ENCODE measurements at regions not wholly inside any gene's neighbourhood (a gene's known extent, or its start where the extent isn't known, plus 50 kb on each side); places are given as distances from the start of the nearest gene placed in this dataset.

DNA sequence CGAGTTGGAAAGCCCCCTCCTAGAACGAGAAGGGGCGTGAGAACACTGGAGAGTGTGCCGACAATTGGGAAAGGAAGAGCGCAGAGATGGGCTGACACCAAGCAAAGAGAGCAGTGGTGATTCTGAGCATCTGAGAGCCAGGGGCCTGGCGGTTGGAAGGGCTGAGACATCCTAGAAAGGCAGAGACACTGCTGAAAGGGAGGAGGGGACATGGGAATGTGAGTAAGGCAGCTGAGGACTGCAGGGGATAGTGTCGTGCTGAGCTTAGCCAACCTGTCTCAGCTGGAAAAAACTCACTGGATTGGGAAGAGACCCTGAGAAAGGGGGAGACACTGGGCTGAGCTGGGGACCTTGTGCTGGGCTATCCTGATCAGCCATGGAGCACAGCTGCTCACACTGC lies 58.1 kb upstream of the SLC6A6 start:
- H3K36me3 Mint-ChIP-seq, result no peaks in the 10 kb centered on the region
- H3K27ac Mint-ChIP-seq, result peak overlapping the region in 1 of 8 donors; percentile 24
- POLR2A ChIA-PET, result no interaction called here
- H3K4me3 ChIP-seq (ENCODE audit: low read length), result no peak overlapping the region
- H3K27me3 Mint-ChIP-seq, result peaks cover 0 to 11% of the 10 kb centered on the region in 2 donors
- no peaks in the 10 kb centered on the region for H3K9me3 Mint-ChIP-seq
- H3K36me3 ChIP-seq (ENCODE audit: insufficient read depth, low read length), result no peaks in the 10 kb centered on the region
- CTCF ChIA-PET, result no interaction called here
- no peak overlapping the region for H3K4me3 Mint-ChIP-seq
- no peaks in the 10 kb centered on the region for H3K9me3 ChIP-seq (ENCODE audit: low read length)
- no peaks in the 10 kb centered on the region for H3K4me1 Mint-ChIP-seq
- no peaks in the 10 kb centered on the region for H3K4me1 ChIP-seq (ENCODE audit: insufficient read depth, low read length)
- no peak overlapping the region for H3K27ac ChIP-seq (ENCODE audit: low read depth, low read length)
- no peak for DNase-seq
- H3K27me3 ChIP-seq (ENCODE audit: insufficient read depth, low read length, poor library complexity, severe bottlenecking), result no peaks in the 10 kb centered on the region

DNA sequence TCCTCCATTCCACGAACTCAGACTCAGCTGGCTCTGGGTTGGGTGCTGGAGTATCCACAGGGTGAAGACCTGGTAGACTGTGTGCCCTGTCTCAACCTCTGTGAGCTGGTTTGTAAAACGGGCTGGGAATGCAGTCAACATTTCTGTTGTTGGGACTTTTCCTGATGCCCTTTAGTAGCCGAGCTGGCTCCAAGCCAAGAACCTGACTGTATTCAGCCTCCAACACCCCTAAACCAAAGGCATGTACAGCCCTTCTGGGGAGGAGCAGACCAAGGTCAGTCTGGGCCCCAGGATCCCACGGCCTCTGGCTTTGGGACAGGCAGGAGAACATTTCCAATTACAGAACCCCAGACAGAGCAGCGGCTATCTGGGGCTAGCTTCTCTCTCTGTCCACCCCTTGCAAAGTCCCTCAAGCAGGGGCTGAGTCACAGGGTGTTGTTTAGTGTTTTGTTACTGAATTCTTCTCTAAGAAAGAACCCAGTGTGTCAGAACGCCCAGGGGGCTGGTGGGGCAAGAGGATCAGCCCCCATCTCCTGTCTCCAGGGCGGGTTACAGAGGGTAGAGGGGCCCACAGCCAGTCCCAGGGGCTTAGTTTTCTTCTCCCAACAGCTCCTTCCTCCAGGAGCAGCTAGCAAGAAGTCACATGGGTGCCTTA lies 56.8 kb upstream of the SLC6A6 start:
- Mint-ChIP-seq H3K9me3 (no peaks in the 10 kb centered on the region), H3K4me1 (no peaks in the 10 kb centered on the region), H3K4me3 (no peak overlapping the region), H3K27me3 (peaks cover 0 to 11% of the 10 kb centered on the region in 2 donors), H3K27ac (no peak overlapping the region), H3K36me3 (no peaks in the 10 kb centered on the region)
- no peaks in the 10 kb centered on the region for H3K4me1 ChIP-seq (ENCODE audit: insufficient read depth, low read length)
- no peak overlapping the region for H3K4me3 ChIP-seq (ENCODE audit: low read length)
- ChIA-PET POLR2A (no interaction called here), CTCF (no interaction called here)
- no peaks in the 10 kb centered on the region for H3K36me3 ChIP-seq (ENCODE audit: insufficient read depth, low read length)
- H3K27ac ChIP-seq (ENCODE audit: low read depth, low read length), result no peak overlapping the region
- H3K9me3 ChIP-seq (ENCODE audit: low read length), result no peaks in the 10 kb centered on the region
- no peak for DNase-seq
- H3K27me3 ChIP-seq (ENCODE audit: insufficient read depth, low read length, poor library complexity, severe bottlenecking), result no peaks in the 10 kb centered on the region

DNA sequence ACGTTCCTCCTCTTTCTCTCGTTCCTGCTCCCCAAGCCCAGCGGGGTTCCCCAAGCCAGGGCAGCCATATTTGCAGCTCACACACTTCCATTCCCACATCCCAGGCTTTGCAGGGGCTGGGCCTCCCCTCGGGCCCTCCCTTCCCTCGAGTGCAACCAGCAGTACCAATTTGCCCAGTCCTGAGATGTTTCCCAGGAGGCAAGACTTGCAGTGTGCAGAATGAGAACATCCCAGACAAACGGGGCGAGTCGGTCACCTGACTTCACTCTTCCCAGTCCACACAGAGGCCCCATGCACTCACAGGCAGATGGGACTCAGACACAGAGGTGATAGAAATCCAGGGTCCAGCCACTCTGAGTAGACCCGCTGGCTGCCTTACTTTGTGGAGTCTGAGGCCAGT lies 56.2 kb upstream of the SLC6A6 start:
- H3K36me3 Mint-ChIP-seq, result no peaks in the 10 kb centered on the region
- POLR2A ChIA-PET, result no interaction called here
- CTCF ChIA-PET, result no interaction called here
- no peak overlapping the region for H3K27ac Mint-ChIP-seq
- H3K27me3 ChIP-seq (ENCODE audit: insufficient read depth, low read length, poor library complexity, severe bottlenecking), result no peaks in the 10 kb centered on the region
- no peaks in the 10 kb centered on the region for H3K9me3 Mint-ChIP-seq
- no peak overlapping the region for H3K4me3 Mint-ChIP-seq
- no peak for DNase-seq
- H3K36me3 ChIP-seq (ENCODE audit: insufficient read depth, low read length), result no peaks in the 10 kb centered on the region
- H3K27me3 Mint-ChIP-seq, result peaks cover 0 to 11% of the 10 kb centered on the region in 2 donors
- no peaks in the 10 kb centered on the region for H3K4me1 Mint-ChIP-seq
- no peak overlapping the region for H3K27ac ChIP-seq (ENCODE audit: low read depth, low read length)
- H3K4me1 ChIP-seq (ENCODE audit: insufficient read depth, low read length), result no peaks in the 10 kb centered on the region
- no peaks in the 10 kb centered on the region for H3K9me3 ChIP-seq (ENCODE audit: low read length)
- no peak overlapping the region for H3K4me3 ChIP-seq (ENCODE audit: low read length)

DNA sequence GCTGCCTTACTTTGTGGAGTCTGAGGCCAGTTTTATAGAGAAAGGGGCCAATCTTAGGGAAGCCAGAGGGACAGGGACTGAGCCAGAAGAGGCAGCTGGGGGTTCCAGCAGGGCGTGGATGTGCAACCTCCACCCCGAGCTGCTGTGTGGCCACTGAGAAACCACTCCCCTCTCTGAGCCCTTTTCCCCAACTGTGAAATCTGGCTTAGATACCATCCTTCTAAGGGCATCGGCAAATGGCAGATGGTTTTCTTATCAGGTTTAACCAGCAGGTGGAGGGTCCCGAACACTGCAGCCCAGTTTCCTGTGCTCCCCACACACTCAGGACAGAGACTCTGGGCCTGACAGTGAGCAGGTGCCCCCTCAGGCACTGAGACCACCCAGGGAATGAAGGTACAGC lies 55.8 kb upstream of the SLC6A6 start:
- no peaks in the 10 kb centered on the region for H3K4me1 Mint-ChIP-seq
- peaks cover 0 to 15% of the 10 kb centered on the region in 2 donors for H3K27me3 Mint-ChIP-seq
- no peaks in the 10 kb centered on the region for H3K9me3 ChIP-seq (ENCODE audit: low read length)
- no peak overlapping the region for H3K27ac ChIP-seq (ENCODE audit: low read depth, low read length)
- no peaks in the 10 kb centered on the region for H3K9me3 Mint-ChIP-seq
- no peak overlapping the region for H3K27ac Mint-ChIP-seq
- DNase-seq, result no peak
- H3K27me3 ChIP-seq (ENCODE audit: insufficient read depth, low read length, poor library complexity, severe bottlenecking), result no peaks in the 10 kb centered on the region
- H3K4me3 Mint-ChIP-seq, result no peak overlapping the region
- CTCF ChIA-PET, result no interaction called here
- H3K4me1 ChIP-seq (ENCODE audit: insufficient read depth, low read length), result no peaks in the 10 kb centered on the region
- H3K36me3 Mint-ChIP-seq, result no peaks in the 10 kb centered on the region
- H3K36me3 ChIP-seq (ENCODE audit: insufficient read depth, low read length), result no peaks in the 10 kb centered on the region
- POLR2A ChIA-PET, result no interaction called here
- no peak overlapping the region for H3K4me3 ChIP-seq (ENCODE audit: low read length)

DNA sequence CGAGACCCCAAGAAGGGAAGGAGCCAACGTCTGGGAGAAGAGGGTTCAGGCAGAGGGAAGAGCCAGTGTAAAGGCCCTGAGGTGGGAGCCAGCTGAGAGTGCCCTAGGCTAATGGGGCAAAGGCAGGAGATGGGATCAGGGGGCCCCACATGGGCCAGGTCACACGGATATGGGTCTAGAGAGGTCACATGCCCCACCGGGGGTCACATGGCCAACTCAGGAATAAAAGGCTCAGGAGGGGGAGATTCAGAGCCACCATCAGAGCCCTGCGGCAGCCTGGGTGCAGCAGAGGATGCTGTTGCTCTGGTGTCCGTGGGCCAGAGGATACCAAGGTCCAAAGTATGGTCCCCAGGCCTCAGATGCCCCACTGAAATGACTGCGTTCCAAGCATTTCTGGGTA lies 55.3 kb upstream of the SLC6A6 start:
- H3K27me3 ChIP-seq (ENCODE audit: insufficient read depth, low read length, poor library complexity, severe bottlenecking), result no peaks in the 10 kb centered on the region
- H3K4me3 ChIP-seq (ENCODE audit: low read length), result no peak overlapping the region
- no peaks in the 10 kb centered on the region for H3K9me3 ChIP-seq (ENCODE audit: low read length)
- ChIA-PET POLR2A (no interaction called here), CTCF (no interaction called here)
- Mint-ChIP-seq H3K27ac (no peak overlapping the region), H3K4me1 (no peaks in the 10 kb centered on the region), H3K27me3 (peaks cover 0 to 15% of the 10 kb centered on the region in 2 donors), H3K9me3 (no peaks in the 10 kb centered on the region), H3K4me3 (no peak overlapping the region), H3K36me3 (no peaks in the 10 kb centered on the region)
- H3K4me1 ChIP-seq (ENCODE audit: insufficient read depth, low read length), result no peaks in the 10 kb centered on the region
- no peak overlapping the region for H3K27ac ChIP-seq (ENCODE audit: low read depth, low read length)
- DNase-seq, result no peak
- H3K36me3 ChIP-seq (ENCODE audit: insufficient read depth, low read length), result no peaks in the 10 kb centered on the region

DNA sequence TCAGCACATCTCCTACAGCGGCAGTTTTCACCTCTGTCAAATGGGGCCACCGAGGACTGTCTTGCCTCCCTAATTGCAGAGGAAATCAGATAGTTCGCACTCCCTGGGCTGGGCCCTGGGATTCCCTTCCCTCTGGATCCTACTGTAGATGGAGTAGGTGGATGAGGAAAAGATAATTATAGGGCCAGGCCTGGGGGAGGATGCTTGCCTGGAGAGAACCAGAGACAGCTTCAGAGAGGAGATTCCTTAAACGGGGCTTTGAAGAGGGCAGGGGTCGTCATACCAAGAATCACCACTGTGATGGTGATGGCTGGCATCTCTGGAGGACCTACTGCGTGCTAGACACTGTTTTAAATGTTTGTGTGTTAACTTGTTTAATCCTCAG lies 50.8 kb upstream of the SLC6A6 start:
- Mint-ChIP-seq H3K27me3 (peaks cover 0 to 8% of the 10 kb centered on the region in 2 donors), H3K4me3 (no peak overlapping the region), H3K9me3 (no peaks in the 10 kb centered on the region), H3K36me3 (no peaks in the 10 kb centered on the region), H3K27ac (peak overlapping the region in 1 of 8 donors; percentile 40), H3K4me1 (no peaks in the 10 kb centered on the region)
- Histone ChIP-seq H3K27me3 (ENCODE audit: insufficient read depth, low read length, poor library complexity, severe bottlenecking) (no peaks in the 10 kb centered on the region), H3K9me3 (ENCODE audit: low read length) (no peaks in the 10 kb centered on the region), H3K27ac (ENCODE audit: low read depth, low read length) (no peak overlapping the region), H3K4me3 (ENCODE audit: low read length) (no peak overlapping the region), H3K36me3 (ENCODE audit: insufficient read depth, low read length) (no peaks in the 10 kb centered on the region), H3K4me1 (ENCODE audit: insufficient read depth, low read length) (no peaks in the 10 kb centered on the region)
- ChIA-PET POLR2A (no interaction called here), CTCF (no interaction called here)
- DNase-seq, result no peak

DNA sequence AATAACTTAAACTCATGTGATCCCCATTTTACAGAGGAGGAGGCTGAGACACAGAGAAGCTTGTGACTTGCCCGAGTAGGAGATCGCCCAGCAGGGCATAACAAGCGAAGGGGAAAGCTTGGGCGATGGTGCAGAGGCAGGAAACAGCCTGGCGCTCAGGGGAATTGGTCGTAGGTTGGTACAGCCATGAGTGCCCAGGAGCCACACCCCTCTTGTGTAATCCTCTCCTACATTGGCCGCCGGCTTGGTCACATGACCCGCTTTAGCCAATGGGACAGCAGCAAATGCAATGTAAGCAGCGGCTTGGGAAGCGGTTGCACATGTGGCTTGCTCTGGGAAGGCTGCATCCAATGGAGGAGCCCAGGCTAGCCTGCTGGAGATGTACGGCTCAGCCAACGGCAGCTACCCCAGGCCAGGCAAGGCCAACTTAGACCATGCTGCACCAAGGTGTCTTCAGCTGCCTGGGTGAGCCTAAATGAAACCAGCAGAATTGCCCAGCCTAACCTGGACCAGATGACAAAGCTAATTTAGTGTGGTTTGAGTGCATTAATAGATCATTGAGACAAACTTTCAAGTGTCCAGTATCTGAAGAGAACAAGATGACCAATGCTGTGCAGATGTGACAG lies 50.3 kb upstream of the SLC6A6 start:
- no peak overlapping the region for H3K4me3 ChIP-seq (ENCODE audit: low read length)
- peak overlapping the region in 2 of 8 donors; percentile 40 to 78 for H3K27ac Mint-ChIP-seq
- H3K27me3 ChIP-seq (ENCODE audit: insufficient read depth, low read length, poor library complexity, severe bottlenecking), result no peaks in the 10 kb centered on the region
- H3K36me3 ChIP-seq (ENCODE audit: insufficient read depth, low read length), result no peaks in the 10 kb centered on the region
- CTCF ChIA-PET, result no interaction called here
- no peaks in the 10 kb centered on the region for H3K9me3 Mint-ChIP-seq
- DNase-seq, result no peak
- POLR2A ChIA-PET, result no interaction called here
- no peaks in the 10 kb centered on the region for H3K4me1 Mint-ChIP-seq
- peaks cover 0 to 4% of the 10 kb centered on the region in 2 donors for H3K27me3 Mint-ChIP-seq
- H3K4me3 Mint-ChIP-seq, result no peak overlapping the region
- H3K27ac ChIP-seq (ENCODE audit: low read depth, low read length), result no peak overlapping the region
- no peaks in the 10 kb centered on the region for H3K4me1 ChIP-seq (ENCODE audit: insufficient read depth, low read length)
- H3K36me3 Mint-ChIP-seq, result no peaks in the 10 kb centered on the region
- H3K9me3 ChIP-seq (ENCODE audit: low read length), result no peaks in the 10 kb centered on the region

All from CD8-positive, alpha-beta memory T cell (primary cell).